Cardiac muscle cell (in vitro differentiated cells and primary cell): ENCODE measurements at regions not wholly inside any gene's neighbourhood (a gene's known extent, or its start where the extent isn't known, plus 50 kb on each side); places are given as distances from the start of the nearest gene placed in this dataset.

Source experiments
- DNase-seq, 2 donors: peaks; one replicate each; pipeline versions ENCODE4 v3.0.0 to v3.0.0-alpha.2; 2010 to 2017; ENCODE audit warnings: low read depth in 1 of 2, low spot score in 1 of 2
- H3K27ac ChIP-seq: fragments of 200-600 bp; sonication (generic); 2 replicates; pipeline ENCODE4 v1.5.1; 2016
- H3K27me3 ChIP-seq: fragments of 200-600 bp; sonication (generic); 2 replicates; pipeline ENCODE4 v1.6.0; 2016; ENCODE audit warnings: control low read depth
- H3K36me3 ChIP-seq: fragments of 200-600 bp; sonication (generic); 2 replicates; pipeline ENCODE4 v1.5.1; 2016; ENCODE audit warnings: control low read depth
- H3K4me1 ChIP-seq: fragments of 200-600 bp; sonication (generic); 2 replicates; pipeline ENCODE4 v1.8.1; 2017; ENCODE audit warnings: low read depth, mild to moderate bottlenecking, mixed run types
- H3K4me3 ChIP-seq: fragments of 200-600 bp; sonication (generic); 2 replicates; pipeline ENCODE4 v1.5.1; 2016; ENCODE audit warnings: mild to moderate bottlenecking
- H3K9me3 ChIP-seq: fragments of 200-600 bp; sonication (generic); 2 replicates; pipeline ENCODE4 v1.5.1; 2017; ENCODE audit warnings: low read depth, mild to moderate bottlenecking, control low read depth
- TF ChIP-seq, protein P1 (sequence below): IDR thresholded peaks from 2 replicates; pipeline ENCODE4 v1.5.1; 2012; ENCODE audit warnings: low read depth, mild to moderate bottlenecking, low read length

- Histone ChIP-seq H3K27ac (no peak overlapping the region), H3K4me3 (no peak overlapping the region), H3K36me3 (no peaks in the 10 kb centered on the region), H3K27me3 (no peaks in the 10 kb centered on the region), H3K4me1 (peaks cover 8% of the 10 kb centered on the region), H3K9me3 (no peaks in the 10 kb centered on the region)
- DNase-seq = no peak
- TF ChIP-seq, protein P1, sequence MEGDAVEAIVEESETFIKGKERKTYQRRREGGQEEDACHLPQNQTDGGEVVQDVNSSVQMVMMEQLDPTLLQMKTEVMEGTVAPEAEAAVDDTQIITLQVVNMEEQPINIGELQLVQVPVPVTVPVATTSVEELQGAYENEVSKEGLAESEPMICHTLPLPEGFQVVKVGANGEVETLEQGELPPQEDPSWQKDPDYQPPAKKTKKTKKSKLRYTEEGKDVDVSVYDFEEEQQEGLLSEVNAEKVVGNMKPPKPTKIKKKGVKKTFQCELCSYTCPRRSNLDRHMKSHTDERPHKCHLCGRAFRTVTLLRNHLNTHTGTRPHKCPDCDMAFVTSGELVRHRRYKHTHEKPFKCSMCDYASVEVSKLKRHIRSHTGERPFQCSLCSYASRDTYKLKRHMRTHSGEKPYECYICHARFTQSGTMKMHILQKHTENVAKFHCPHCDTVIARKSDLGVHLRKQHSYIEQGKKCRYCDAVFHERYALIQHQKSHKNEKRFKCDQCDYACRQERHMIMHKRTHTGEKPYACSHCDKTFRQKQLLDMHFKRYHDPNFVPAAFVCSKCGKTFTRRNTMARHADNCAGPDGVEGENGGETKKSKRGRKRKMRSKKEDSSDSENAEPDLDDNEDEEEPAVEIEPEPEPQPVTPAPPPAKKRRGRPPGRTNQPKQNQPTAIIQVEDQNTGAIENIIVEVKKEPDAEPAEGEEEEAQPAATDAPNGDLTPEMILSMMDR = no peak
These were observed 234.5 kb upstream of the TRPM3 start for GRCh38 chr9:71355884-71356283.

- no peak for DNase-seq
- Histone ChIP-seq H3K4me1 (peaks cover 8% of the 10 kb centered on the region), H3K9me3 (no peaks in the 10 kb centered on the region), H3K27ac (no peak overlapping the region), H3K36me3 (no peaks in the 10 kb centered on the region), H3K4me3 (no peak overlapping the region), H3K27me3 (no peaks in the 10 kb centered on the region)
- TF ChIP-seq, protein P1 = no peak
These were observed 232.3 kb upstream of the TRPM3 start for GRCh38 chr9:71353720-71354119.

DNA sequence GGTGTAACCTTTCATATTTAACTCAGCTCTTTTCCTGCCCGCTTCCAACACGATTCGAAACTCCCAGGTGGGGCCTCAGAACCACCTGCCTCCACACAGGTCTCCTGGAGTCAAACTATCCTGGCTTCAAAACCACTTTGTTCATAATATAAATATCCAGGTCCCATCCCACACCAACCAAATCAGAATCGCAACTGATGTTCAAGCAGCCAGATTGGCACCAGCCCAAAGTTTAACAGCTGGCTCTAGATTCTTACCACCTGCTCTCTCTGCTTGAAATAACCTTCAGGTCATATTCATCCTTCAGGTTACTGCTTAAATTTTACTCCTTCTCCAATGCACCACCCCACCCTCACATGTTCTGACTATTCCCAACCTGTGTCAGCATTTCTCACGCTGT is 231.4 kb upstream of the TRPM3 start:
- DNase-seq = no peak
- Histone ChIP-seq H3K36me3 (no peaks in the 10 kb centered on the region), H3K27ac (no peak overlapping the region), H3K4me3 (no peak overlapping the region), H3K27me3 (no peaks in the 10 kb centered on the region), H3K4me1 (peaks cover 8% of the 10 kb centered on the region), H3K9me3 (no peaks in the 10 kb centered on the region)
- TF ChIP-seq, protein P1 = no peak

DNA sequence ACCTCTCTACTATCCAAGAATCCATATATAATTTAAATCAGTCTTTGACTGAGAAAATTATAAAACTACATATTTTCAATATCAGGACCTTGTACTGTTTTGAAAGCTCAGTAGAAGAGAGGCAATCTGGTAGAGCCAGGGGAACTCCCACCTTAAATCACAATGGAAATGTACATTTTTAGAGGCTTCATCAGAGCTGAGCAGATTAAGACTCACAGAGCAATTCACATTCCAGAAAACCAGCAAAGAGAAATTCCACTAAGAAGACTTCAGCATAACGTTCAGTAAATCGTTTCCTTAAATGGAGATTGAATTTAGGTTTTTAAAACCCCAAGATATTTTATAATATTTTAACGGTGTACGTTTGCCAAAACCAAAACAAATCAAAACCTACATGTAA is 227.8 kb upstream of the TRPM3 start:
- Histone ChIP-seq H3K27me3 (no peaks in the 10 kb centered on the region), H3K4me3 (no peak overlapping the region), H3K36me3 (no peaks in the 10 kb centered on the region), H3K9me3 (no peaks in the 10 kb centered on the region), H3K4me1 (peaks cover 6% of the 10 kb centered on the region), H3K27ac (no peak overlapping the region)
- DNase-seq = peak in 1 of 2 donors; percentile 43
- TF ChIP-seq, protein P1 = no peak

DNA sequence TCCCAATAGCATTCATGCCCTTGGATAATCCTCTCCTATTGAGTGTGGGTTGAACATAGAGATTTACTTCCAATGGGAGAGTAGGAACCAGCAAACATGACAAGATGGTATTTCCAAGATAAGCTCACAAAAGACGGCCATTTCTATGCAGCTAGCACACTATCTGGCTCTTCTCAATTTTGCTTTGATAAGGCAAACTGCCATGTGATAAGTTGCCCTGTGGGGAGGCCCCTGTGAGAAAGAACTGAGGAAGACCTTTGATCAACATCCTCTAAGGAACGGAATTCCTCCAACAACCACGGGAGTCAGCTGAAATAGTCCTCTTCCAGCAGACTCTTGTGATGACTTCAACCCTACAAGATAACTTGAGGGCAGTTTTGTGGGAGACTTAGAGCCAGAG is 211.9 kb upstream of the TRPM3 start:
- TF ChIP-seq, protein P1 = no peak
- Histone ChIP-seq H3K9me3 (no peaks in the 10 kb centered on the region), H3K4me1 (no peaks in the 10 kb centered on the region), H3K4me3 (no peak overlapping the region), H3K36me3 (no peaks in the 10 kb centered on the region), H3K27ac (no peak overlapping the region), H3K27me3 (no peaks in the 10 kb centered on the region)
- no peak for DNase-seq

DNA sequence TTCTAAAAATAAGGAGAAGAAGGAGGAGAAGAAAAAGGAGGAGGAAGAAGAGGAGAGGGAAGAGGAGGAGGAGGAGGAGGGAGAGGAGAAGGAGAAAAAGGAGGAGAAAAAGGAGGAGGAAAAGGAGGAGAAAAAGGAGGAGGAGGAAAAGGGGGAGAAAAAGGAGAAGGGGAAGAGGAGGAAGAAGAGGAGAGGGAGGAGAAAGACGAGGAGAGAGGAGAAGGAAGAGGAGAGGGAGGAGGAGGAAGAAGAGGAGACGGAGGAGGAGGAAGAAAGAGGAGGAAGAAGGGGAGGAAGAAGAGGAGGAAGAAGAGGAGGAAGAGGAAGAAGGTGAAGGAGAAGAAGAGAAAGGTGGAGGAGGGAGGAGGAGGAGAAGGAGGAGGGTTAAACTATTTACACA is 210.2 kb upstream of the TRPM3 start:
- Histone ChIP-seq H3K36me3 (no peaks in the 10 kb centered on the region), H3K27ac (no peak overlapping the region), H3K4me1 (no peaks in the 10 kb centered on the region), H3K4me3 (no peak overlapping the region), H3K9me3 (no peaks in the 10 kb centered on the region), H3K27me3 (no peaks in the 10 kb centered on the region)
- TF ChIP-seq, protein P1 = no peak
- DNase-seq = no peak
